H1 (cell line): ENCODE measurements at regions not wholly inside any gene's neighbourhood (a gene's known extent, or its start where the extent isn't known, plus 50 kb on each side); places are given as distances from the start of the nearest gene placed in this dataset.

ENCODE experiments used
- CTCF ChIA-PET: fragments of 300-600 bp; sonication (Branson Sonifier 250); formaldehyde crosslinking; loops from one replicate; lab custom pipeline; 2021; ENCODE audit not compliant: partially characterized antibody; lab: Charles Lee
- POLR2A ChIA-PET: fragments of 300-600 bp; sonication (Branson Sonifier 250); formaldehyde crosslinking; loops from one replicate; lab custom pipeline; 2021; ENCODE audit warnings: inconsistent platforms; ENCODE audit not compliant: partially characterized antibody; lab: Charles Lee
- DNase-seq, 2 experiments: peaks; one replicate each; pipeline versions ENCODE4 v3.0.0 to v3.0.0-alpha.2; 2010 to 2022; ENCODE audit warnings: low spot score in 2 of 2, low read depth in 1 of 2, mixed read lengths in 1 of 2
- FAIRE-seq: peaks from 2 replicates; lab custom pipeline; 2011; peaks lifted over from hg19 to GRCh38; lab: Jason Lieb, UNC
- H2AFZ ChIP-seq: 2 replicates; pipeline ENCODE4 v1.8.1; 2012; ENCODE audit warnings: low read length, inconsistent platforms
- H2AK5ac ChIP-seq: 2 replicates; pipeline ENCODE4 v1.6.1; 2013; ENCODE audit warnings: low read depth, low read length
- H2BK120ac ChIP-seq: replicated peaks from 2 replicates; pipeline ENCODE3; 2013; ENCODE audit warnings: low read depth, low read length, inconsistent platforms
- H2BK12ac ChIP-seq: 2 replicates; pipeline ENCODE4 v1.6.1; 2013; ENCODE audit warnings: low read depth, low read length
- H2BK15ac ChIP-seq: 2 replicates; pipeline ENCODE4 v1.6.1; 2013; ENCODE audit warnings: low read length
- H2BK20ac ChIP-seq: 2 replicates; pipeline ENCODE4 v1.6.1; 2013; ENCODE audit warnings: low read length
- H2BK5ac ChIP-seq: 2 replicates; pipeline ENCODE4 v1.6.1; 2013; ENCODE audit warnings: low read depth, low read length
- H3K14ac ChIP-seq: 2 replicates; pipeline ENCODE4 v1.6.1; 2013; ENCODE audit warnings: inconsistent platforms; ENCODE audit not compliant: insufficient read length
- H3K18ac ChIP-seq: 2 replicates; pipeline ENCODE4 v1.6.1; 2013; ENCODE audit warnings: low read length; ENCODE audit errors: extremely low read depth
- H3K23ac ChIP-seq: 2 replicates; pipeline ENCODE4 v1.6.1; 2013; ENCODE audit warnings: inconsistent platforms; ENCODE audit not compliant: insufficient read length
- H3K23me2 ChIP-seq: 2 replicates; pipeline ENCODE4 v1.6.1; 2013; ENCODE audit warnings: low read depth, low read length
- H3K27ac ChIP-seq: 2 replicates; pipeline ENCODE4 v1.6.1; 2011; ENCODE audit warnings: low read depth, low read length, inconsistent platforms
- H3K27me3 ChIP-seq, 4 experiments: replicated peaks in 1 of 4; 1 replicate in 1 of 4; 2 replicates in 3 of 4; pipeline versions ENCODE4 v1.6.1 to v1.8.1; 2011 to 2013; ENCODE audit warnings: low read length in 3 of 4, mild to moderate bottlenecking in 3 of 4, inconsistent platforms in 2 of 4, mixed read lengths in 2 of 4, moderate library complexity in 1 of 4; ENCODE audit not compliant: control insufficient read depth in 3 of 4, insufficient read depth in 3 of 4; ENCODE audit errors: extremely low read depth in 1 of 4
- H3K36me3 ChIP-seq, 4 experiments: 2 replicates each; pipeline versions ENCODE4 v1.6.1 to v1.8.1; 2011 to 2013; ENCODE audit warnings: mild to moderate bottlenecking in 4 of 4, low read length in 3 of 4, moderate library complexity in 2 of 4, control low read depth in 1 of 4, inconsistent platforms in 1 of 4; ENCODE audit not compliant: insufficient read depth in 4 of 4, control insufficient read depth in 2 of 4
- H3K4ac ChIP-seq: replicated peaks from 2 replicates; pipeline ENCODE3; 2013; ENCODE audit warnings: low read length, low read depth, mixed read lengths, inconsistent platforms; ENCODE audit not compliant: insufficient read length
- H3K4me1 ChIP-seq, 4 experiments: replicated peaks in 1 of 4; 1 replicate in 1 of 4; 2 replicates in 3 of 4; pipeline versions ENCODE4 v1.6.1 to v1.8.1; 2011 to 2013; ENCODE audit warnings: low read length in 3 of 4, inconsistent platforms in 2 of 4, mixed read lengths in 1 of 4; ENCODE audit not compliant: insufficient read depth in 4 of 4, control insufficient read depth in 3 of 4
- H3K4me2 ChIP-seq, 2 experiments: 2 replicates each; pipeline versions ENCODE4 v1.6.1 to v1.8.1; 2011 to 2013; ENCODE audit warnings: low read depth in 2 of 2, low read length in 2 of 2, control low read depth in 1 of 2, inconsistent platforms in 1 of 2, mild to moderate bottlenecking in 1 of 2; ENCODE audit not compliant: insufficient read depth in 1 of 2
- H3K4me3 ChIP-seq, 4 experiments: fragments of 200-600, 300-600 bp in 1 of 4; sonication (generic), shearing (Covaris generic), sonication (Bioruptor Twin) in 1 of 4; 2 replicates each; pipeline versions ENCODE4 v1.5.1 to v1.8.1; 2011 to 2016; ENCODE audit warnings: low read length in 4 of 4, low read depth in 3 of 4, control low read depth in 2 of 4, inconsistent platforms in 2 of 4, mild to moderate bottlenecking in 2 of 4, mixed read lengths in 1 of 4, moderate library complexity in 1 of 4; ENCODE audit not compliant: insufficient read depth in 2 of 4; ENCODE audit errors: extremely low read depth in 1 of 4
- H3K56ac ChIP-seq: replicated peaks from 2 replicates; pipeline ENCODE3; 2013; ENCODE audit warnings: low read depth, mild to moderate bottlenecking, mixed read lengths, low read length, inconsistent platforms; ENCODE audit not compliant: insufficient read length
- H3K79me1 ChIP-seq: 2 replicates; pipeline ENCODE4 v1.6.1; 2013; ENCODE audit warnings: low read depth, low read length, control low read depth
- H3K79me2 ChIP-seq, 2 experiments: 2 replicates each; pipeline versions ENCODE4 v1.6.1 to v1.8.1; 2012 to 2013; ENCODE audit warnings: low read length in 2 of 2, mild to moderate bottlenecking in 2 of 2, inconsistent platforms in 1 of 2; ENCODE audit not compliant: insufficient read depth in 2 of 2, control insufficient read depth in 1 of 2
- H3K9ac ChIP-seq, 4 experiments: replicated peaks in 1 of 4; 1 replicate in 1 of 4; 2 replicates in 3 of 4; pipeline versions ENCODE4 v1.6.1 to v1.8.1; 2011 to 2013; ENCODE audit warnings: low read depth in 3 of 4, low read length in 3 of 4, control low read depth in 2 of 4, mild to moderate bottlenecking in 2 of 4, moderate library complexity in 2 of 4, inconsistent platforms in 1 of 4; ENCODE audit errors: extremely low read depth in 1 of 4
- H3K9me3 ChIP-seq, 2 experiments: 2 replicates each; pipeline versions ENCODE4 v1.6.1 to v1.8.1; 2012 to 2013; ENCODE audit warnings: mild to moderate bottlenecking in 2 of 2, moderate library complexity in 2 of 2, control low read depth in 1 of 2, inconsistent platforms in 1 of 2, low read depth in 1 of 2, low read length in 1 of 2, mixed read lengths in 1 of 2; ENCODE audit not compliant: insufficient read depth in 2 of 2
- H4K20me1 ChIP-seq, 2 experiments: replicated peaks in 1 of 2; 2 replicates each; pipeline versions ENCODE3 to v1.8.1; 2011 to 2013; ENCODE audit warnings: inconsistent platforms in 2 of 2, low read length in 2 of 2, mild to moderate bottlenecking in 1 of 2; ENCODE audit not compliant: insufficient read depth in 2 of 2, control insufficient read depth in 1 of 2
- H4K5ac ChIP-seq: 2 replicates; pipeline ENCODE4 v1.6.1; 2013; ENCODE audit warnings: low read length, low read depth, mixed read lengths, inconsistent platforms; ENCODE audit not compliant: insufficient read length
- H4K8ac ChIP-seq: 2 replicates; pipeline ENCODE4 v1.8.0; 2013; ENCODE audit warnings: mild to moderate bottlenecking, moderate library complexity, low read length, inconsistent platforms; ENCODE audit not compliant: insufficient read depth; ENCODE audit errors: extremely low read depth
- H4K91ac ChIP-seq: replicated peaks from 2 replicates; pipeline ENCODE3; 2013; ENCODE audit warnings: low read length, mixed read lengths, inconsistent platforms; ENCODE audit not compliant: insufficient read length
- GTF2F1 ChIP-seq: IDR thresholded peaks from 2 replicates; pipeline ENCODE4 v1.6.1; 2012; ENCODE audit warnings: low read depth, low read length, improper control_type of control experiment, borderline replicate concordance
- HDAC2 ChIP-seq, 2 experiments: fragments of 300-600 bp in 1 of 2; sonication (generic) in 1 of 2; IDR thresholded peaks; 2 replicates each; pipeline ENCODE4 v1.6.1; 2011 to 2012; ENCODE audit warnings: low read depth in 2 of 2, low read length in 2 of 2, mild to moderate bottlenecking in 2 of 2, moderate library complexity in 2 of 2, borderline replicate concordance in 1 of 2, inconsistent platforms in 1 of 2
- JUN ChIP-seq: IDR thresholded peaks from 2 replicates; pipeline ENCODE4 v1.6.1; 2011; ENCODE audit warnings: low read depth, mild to moderate bottlenecking, improper control_type of control experiment, low read length
- POU5F1 ChIP-seq: IDR thresholded peaks from 2 replicates; pipeline ENCODE4 v1.6.1; 2011; ENCODE audit warnings: low read depth, mild to moderate bottlenecking, low read length, moderate library complexity
- RFX5 ChIP-seq: IDR thresholded peaks from 2 replicates; pipeline ENCODE4 v1.6.1; 2011; ENCODE audit warnings: low read depth, low read length, improper control_type of control experiment, borderline replicate concordance
- SUZ12 ChIP-seq: fragments of 200-600 bp; sonication (generic); IDR thresholded peaks from 2 replicates; pipeline ENCODE4 v1.6.1; 2012; ENCODE audit warnings: mild to moderate bottlenecking, inconsistent platforms, low read length, moderate library complexity, mixed read lengths
- TAF1 ChIP-seq: IDR thresholded peaks from 2 replicates; pipeline ENCODE4 v1.6.1; 2011; ENCODE audit warnings: mild to moderate bottlenecking, low read depth, low read length
- WGBS, 2 experiments: shearing (Covaris generic) in 1 of 2; methylation state at CpG; one replicate each; pipeline versions ENCODE4 v1.1.6 to v1.1.7; 2013 to 2015; ENCODE audit warnings: low lambda C conversion rate in 2 of 2, mixed read lengths in 2 of 2, inconsistent platforms in 1 of 2, low coverage in 1 of 2, missing lambda C conversion rate in 1 of 2; ENCODE audit not compliant: insufficient replicate concordance in 2 of 2, insufficient coverage in 1 of 2, insufficient read length in 1 of 2; ENCODE audit errors: extremely low coverage in 1 of 2, missing lambda C conversion rate in 1 of 2; 5-methylcytosine and 5-hydroxymethylcytosine counted together
- TF ChIP-seq, protein P1 (sequence below): IDR thresholded peaks from 2 replicates; pipeline ENCODE4 v1.6.1; 2012; ENCODE audit warnings: low read length, inconsistent platforms

DNA sequence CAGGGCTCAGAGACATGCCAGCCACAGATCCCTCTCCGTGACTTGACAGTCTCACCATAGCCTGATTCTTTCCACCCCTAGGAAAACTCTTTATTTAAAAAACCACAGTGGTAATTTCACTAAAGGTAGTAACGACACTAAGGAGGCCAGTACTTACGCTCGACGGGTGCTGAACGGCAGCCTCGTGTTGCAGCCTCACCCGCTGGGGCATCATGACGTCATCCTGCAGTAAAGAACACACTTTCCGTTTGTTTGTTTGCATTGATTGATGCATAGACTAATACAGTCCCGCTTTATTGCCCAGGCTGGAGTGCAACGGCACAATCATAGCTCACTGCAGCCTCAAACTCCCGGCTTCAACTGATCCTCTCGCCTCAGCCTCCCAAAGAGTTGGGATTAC is 65.1 kb upstream of the METRNL start:
- Histone ChIP-seq H4K5ac (no peak overlapping the region), H3K23ac (no peak overlapping the region), H3K27me3 (no peaks in the 10 kb centered on the region), H3K23me2 (no peaks in the 10 kb centered on the region; the same call in 1 of the 2 replicates), H4K91ac (no peak overlapping the region), H3K27ac (no peak overlapping the region), H3K18ac (no peak overlapping the region), H2AFZ (no peak overlapping the region), H3K4me2 (no peak overlapping the region), H3K4me1 (peaks cover 0 to 13% (median 7%) of the 10 kb centered on the region in 4 experiments; a peak in 5 of 7 replicates), H2BK20ac (no peak overlapping the region), H4K8ac (no peak overlapping the region), H3K79me2 (no peaks in the 10 kb centered on the region), H3K56ac (no peak overlapping the region), H3K79me1 (no peaks in the 10 kb centered on the region; the same call in 1 of the 2 replicates), H3K4ac (no peak overlapping the region), H3K4me3 (no peak overlapping the region), H2BK5ac (no peak overlapping the region), H3K9ac (peak overlapping the region in 1 of 4 experiments; percentile 9; a peak in 1 of 7 replicates), H4K20me1 (no peaks in the 10 kb centered on the region), H3K36me3 (no peaks in the 10 kb centered on the region), H2BK15ac (no peak overlapping the region), H2BK12ac (no peak overlapping the region), H2AK5ac (no peak overlapping the region), H2BK120ac (no peak overlapping the region), H3K14ac (no peak overlapping the region), H3K9me3 (peaks cover 0 to 7% of the 10 kb centered on the region in 2 experiments; a peak in 2 of 4 replicates)
- DNase-seq (no peak), FAIRE-seq (no peak)
- TF ChIP-seq HDAC2 (IDR thresholded peaks at IDR 0.05; ENCODE audit: borderline replicate concordance in 1 of 2, low read depth in 2 of 2, low read length in 2 of 2) (no peak), RFX5 (no peak), TAF1 (no peak), SUZ12 (no peak), GTF2F1 (no peak), JUN (no peak), POU5F1 (no peak)
- TF ChIP-seq, protein P1, sequence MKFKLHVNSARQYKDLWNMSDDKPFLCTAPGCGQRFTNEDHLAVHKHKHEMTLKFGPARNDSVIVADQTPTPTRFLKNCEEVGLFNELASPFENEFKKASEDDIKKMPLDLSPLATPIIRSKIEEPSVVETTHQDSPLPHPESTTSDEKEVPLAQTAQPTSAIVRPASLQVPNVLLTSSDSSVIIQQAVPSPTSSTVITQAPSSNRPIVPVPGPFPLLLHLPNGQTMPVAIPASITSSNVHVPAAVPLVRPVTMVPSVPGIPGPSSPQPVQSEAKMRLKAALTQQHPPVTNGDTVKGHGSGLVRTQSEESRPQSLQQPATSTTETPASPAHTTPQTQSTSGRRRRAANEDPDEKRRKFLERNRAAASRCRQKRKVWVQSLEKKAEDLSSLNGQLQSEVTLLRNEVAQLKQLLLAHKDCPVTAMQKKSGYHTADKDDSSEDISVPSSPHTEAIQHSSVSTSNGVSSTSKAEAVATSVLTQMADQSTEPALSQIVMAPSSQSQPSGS = no peak
- ChIA-PET POLR2A (no interaction called here), CTCF (interaction anchor here (1.1 to 1.4 kb wide), 2 partner anchors 9 kb away, joined by 3 read pairs; no protein-coding TSS in a partner anchor)
- 89% methylated on average over 14 of the region's 14 CpGs; no CpG with 5 or more reads in 1 of the 2 experiments for WGBS, 2 experiments
